NCI-H510A treated with DMSO at 0.1 percent for 48 hours (cell line): ENCODE measurements at regions not wholly inside any gene's neighbourhood (a gene's known extent, or its start where the extent isn't known, plus 50 kb on each side); places are given as distances from the start of the nearest gene placed in this dataset.

Experiments
- DNase-seq: peaks from one replicate; lab custom pipeline; 2025; lab: John Stamatoyannopoulos, UW

DNA sequence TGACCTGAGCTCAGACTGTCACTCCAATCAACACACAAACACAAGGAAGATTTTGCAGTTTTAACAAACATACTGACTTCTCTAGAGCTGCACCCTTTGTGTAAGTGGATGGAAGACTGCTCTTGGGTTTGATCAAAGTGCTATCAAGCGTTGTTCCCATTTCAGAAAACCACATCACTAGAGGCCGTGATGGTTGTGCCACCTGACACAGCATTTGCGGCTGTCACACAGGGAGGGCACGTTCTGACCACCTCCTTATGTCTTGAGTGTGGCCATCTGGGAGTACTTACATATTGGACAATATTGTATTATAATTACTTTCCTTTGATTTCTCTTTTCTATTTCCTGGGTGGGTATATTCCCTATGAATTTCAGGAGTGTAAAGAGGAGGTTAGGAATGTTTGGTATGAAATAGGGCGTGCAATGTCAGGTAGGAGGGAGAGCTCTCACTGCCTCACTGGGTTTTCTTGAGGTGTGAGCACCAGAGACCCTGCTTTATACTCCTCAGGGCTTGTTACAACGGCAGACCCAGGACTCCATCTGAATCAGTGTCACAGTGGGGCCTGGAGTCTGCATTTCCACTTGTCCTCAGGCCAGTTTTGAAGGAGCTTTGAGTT lies 74.3 kb downstream of the SYNE3 start:
- DNase-seq: no peak

DNA sequence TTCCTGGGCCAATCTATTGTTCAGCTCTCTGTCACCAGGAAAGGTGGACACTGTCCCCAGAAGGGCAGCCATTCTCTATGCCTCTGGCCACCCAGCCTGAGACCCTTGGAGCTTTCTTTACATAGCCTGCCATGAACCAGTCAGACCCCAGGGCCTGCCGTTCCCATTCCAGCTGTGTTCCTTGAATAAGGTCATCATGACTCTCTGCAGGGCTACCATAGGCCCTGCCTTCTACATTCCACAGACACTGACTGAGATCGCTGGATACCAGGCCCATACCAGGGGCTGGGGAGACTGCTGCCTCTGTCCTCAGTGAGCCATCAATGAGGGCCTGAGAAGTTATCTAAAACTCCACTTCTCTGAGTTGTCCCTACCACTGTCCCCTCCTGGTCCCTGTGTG lies 75.5 kb downstream of the SYNE3 start:
- DNase-seq: no peak

DNA sequence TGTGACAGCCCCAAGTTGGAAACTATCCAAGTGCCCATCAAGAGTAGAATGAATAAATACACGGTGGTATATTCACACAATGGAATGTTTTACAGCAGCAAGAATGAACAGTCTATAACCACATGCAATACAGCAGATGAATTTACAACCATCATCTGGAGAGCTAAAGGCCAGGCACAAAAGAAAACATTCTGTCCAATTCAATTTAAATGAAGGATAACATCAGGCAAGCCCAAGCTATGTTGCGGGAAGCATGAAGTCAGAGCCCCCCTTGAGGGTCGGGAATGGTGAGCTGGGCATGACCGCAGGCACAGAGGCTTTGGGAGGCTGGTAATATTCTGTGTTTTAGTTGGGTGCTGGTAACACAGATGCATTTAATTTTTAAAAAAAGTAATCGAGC lies 76.0 kb downstream of the SYNE3 start:
- DNase-seq: no peak

DNA sequence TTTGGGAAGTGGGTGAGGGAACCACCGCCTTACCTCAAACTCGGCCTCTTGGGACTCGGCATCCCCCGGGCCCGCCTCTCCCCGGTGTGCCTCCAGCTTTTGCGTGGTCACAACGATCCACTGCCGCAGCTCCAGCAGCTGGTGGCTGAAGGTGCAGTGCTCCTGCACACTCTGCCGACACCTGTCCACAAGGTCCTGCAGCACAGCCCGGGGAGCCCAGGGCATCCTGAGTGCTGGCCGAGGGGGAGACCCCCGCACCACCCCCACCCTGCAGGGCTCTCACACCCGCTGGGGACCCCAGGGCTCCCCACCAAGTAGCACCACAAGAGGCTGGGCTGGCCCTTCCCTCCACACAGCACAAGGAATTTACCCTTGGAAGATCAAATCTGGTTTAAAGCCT lies 76.6 kb downstream of the SYNE3 start:
- no peak for DNase-seq

- no peak for DNase-seq
These were observed 78.7 kb downstream of the SYNE3 start for GRCh38 chr14:95437715-95438114.

DNA sequence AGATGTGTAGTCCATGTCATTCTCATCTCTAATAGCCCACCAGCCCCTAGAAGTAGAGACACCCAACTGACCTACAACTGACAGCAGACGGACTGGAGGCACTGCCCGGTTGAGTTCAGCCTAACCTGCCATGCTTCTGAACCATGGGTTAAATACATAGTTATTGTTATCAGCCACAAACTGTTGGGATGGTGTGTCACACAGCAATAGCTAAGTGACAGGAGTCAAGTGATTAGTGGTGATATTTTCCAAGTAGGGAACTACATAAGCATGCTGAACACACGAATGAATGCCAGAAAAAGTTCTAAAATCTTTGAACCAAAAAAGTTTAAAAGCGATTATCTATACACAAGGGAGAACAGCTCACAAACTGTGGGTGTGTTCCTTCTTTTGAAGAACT lies 80.1 kb downstream of the SYNE3 start:
- no peak for DNase-seq

DNA sequence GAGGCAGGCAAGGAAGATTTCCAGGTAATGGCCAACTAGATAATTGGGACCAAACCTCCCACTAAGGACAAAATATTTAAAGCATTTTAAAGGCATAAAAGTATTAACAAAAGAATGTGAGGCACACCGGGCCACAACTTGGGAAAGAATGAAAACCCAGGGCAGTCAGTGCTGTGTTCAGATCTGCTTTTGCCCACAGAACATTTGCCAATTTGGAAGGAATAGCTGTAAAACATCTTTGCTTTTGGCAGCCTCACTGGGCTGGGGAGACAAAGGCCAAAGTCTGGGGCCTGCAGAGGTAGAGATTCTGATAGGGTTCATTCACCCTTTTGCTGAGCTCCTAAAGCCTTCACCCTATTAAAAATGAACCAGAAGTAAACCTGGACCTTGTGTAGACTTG lies 82.3 kb downstream of the SYNE3 start:
- no peak for DNase-seq

DNA sequence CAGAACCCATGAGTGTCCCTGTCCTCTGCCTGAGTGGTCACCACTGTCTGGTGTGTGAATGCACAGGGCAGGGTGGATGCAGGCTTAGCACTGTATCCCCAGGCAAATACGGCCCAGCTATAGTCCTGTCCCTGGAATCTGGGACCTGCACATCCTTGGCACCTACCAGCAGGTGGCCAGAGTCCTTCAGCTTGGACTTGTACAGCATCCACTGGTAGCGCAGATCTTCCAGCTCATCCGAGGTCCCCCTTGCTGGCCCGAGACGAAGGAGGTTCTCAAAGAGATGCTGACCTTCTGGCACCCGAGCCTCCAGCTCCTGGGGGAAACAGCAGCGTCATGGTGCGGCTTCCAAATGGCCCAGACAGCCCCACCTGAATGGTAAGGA lies 83.4 kb downstream of the SYNE3 start:
- no peak for DNase-seq

DNA sequence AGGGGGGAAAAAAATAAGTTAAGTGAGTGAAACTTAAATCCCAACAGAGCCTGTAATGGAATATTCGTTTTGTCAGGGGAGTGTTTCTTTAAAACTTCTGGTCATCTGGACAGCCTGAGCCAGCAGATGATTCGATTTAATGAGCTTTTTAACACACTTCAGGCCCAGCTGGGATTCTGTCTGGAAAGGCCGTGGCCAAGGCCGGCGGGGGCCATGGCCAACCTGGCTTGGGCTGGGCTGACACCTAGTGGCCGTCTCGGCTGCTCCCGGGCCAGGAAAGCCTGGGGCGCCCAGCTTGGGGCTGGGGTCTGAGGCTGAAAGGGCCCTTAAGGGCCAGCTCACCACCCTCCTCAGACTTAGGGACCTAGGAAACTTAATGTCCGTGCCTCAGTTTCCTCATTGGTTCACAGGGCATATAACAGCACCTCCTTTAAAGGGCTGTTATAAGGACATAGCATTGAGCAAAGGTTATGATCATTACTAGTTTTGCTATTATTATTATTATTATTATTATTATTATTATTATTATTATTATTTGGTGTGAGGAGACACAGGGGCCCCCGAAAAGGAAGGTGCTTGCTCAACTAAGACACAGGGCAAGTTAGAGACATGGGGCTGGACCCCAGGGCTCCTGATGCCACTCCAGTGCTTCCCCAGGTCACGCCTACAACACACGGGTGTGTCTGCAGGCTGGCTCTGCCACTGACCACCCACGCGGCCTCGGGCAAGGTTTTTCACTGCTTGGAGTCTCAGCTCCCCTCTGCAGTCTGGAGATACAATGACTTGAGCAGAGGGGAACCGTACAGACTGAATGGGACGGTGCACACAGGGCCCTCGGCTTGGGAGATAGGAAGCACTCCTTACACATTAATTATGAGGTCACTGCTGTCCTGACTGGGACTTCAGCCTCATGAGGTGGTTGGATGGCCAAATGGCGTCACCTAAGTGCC lies 84.0 kb downstream of the SYNE3 start:
- DNase-seq: peak; percentile 36

DNA sequence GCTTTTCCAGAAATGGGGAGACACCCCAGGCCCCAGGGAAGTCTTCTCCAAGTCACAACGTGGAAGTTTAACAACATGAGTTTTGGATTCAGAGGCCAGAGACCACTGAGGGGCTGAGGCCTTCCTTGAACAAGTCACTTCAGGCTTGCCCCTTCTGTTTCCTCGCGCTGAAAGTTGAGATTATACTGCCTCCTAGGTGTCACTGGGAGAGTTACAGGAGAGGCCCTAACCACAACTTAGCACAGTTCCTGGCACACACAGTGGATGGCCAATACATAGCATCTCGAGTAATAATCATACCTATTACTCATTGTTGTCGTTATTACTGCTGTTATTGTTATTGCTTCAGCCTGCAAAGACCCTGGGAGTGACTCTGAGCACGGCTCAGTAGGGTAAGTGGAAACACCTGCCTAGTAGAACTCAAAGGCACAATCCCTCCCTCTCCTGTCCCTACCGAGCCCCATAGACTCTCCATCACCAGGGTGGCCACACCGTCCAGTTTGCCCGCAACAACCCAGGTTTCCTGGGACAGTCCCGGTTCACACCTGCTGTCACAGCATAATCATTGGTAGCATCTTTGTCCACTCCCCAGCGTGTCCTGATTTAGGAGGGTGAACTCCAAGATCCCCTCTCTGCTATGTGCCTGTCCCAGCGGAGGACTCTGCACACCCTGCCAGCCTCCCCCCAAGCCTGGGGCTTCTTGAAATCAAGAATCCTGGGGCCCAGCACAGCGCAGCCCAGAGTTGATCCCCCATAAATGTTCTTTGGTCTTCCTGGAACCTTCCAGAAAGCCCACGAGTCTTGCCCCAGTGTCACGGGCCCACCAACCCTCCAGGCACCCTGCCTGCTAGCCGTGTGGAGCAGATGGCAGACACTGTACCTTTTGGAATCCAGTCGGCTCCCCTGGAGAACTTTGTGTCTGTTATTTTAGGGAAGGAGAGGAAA lies 85.0 kb downstream of the SYNE3 start:
- no peak for DNase-seq

DNA sequence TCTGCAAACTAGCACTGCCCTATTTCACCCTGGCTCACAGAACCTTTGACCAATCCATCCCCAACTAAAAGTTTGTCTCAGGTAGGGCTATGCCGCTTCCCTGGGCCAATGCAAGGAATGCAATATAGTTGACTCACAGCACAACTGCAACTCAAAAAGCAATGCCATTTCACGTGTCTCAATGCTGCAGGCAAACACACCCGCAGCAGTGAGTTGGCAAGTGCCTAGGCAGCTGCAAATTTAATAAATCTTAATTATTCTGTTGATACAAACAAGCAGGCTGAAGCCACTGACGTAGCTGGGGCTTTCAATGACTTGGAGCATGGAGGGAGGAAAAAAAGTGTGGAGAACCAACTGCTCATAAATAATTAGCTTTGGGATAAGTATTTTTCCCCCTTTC lies 87.9 kb downstream of the SYNE3 start:
- DNase-seq: no peak

- no peak for DNase-seq
These were observed 90.4 kb downstream of the SYNE3 start for GRCh38 chr14:95426116-95426475.

GRCh38 chr14:95425369-95426115 lies 90.9 kb downstream of the SYNE3 start:
- no peak for DNase-seq

GRCh38 chr14:95424529-95424928 lies 91.9 kb downstream of the SYNE3 start:
- no peak for DNase-seq

- no peak for DNase-seq
These were observed 94.7 kb downstream of the SYNE3 start for GRCh38 chr14:95421741-95422140.

DNA sequence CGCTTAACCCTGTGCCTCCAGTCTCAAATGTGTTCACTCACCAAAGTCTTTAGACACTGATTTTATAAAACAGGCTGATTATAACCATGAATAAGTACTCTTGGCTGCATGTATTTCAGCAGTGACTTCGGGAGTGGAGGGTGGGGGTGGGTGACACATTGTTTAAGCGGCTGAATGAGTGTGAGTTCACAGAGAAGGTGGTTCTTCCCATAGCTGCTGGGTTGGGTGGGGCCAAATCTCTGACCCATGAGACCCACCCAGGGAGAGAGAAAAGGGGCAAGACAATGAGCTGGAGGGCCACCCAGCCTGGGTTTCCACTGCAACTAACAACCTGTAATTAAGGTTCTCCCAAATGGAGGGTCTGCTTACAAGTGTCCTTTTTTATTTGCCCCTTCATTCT lies 96.4 kb downstream of the SYNE3 start:
- DNase-seq: no peak

DNA sequence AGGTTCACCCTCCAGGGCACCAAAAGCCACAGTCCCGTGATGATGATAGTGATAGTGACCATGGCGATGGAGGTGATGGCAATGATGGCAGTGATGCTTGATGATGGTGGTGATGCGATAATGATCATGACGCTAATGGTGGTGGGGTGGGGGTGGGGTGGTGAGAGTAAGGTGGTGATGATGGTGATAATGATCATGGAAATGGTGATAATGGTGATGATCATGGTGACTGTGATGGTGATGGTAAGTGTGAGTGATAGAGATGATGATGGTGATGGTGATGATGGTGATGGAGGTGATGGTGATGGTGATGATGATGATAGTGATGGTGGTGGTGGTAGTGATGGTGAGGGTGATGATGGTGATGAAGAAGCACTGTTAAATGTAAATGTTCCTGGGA lies 96.9 kb downstream of the SYNE3 start:
- DNase-seq: no peak

DNA sequence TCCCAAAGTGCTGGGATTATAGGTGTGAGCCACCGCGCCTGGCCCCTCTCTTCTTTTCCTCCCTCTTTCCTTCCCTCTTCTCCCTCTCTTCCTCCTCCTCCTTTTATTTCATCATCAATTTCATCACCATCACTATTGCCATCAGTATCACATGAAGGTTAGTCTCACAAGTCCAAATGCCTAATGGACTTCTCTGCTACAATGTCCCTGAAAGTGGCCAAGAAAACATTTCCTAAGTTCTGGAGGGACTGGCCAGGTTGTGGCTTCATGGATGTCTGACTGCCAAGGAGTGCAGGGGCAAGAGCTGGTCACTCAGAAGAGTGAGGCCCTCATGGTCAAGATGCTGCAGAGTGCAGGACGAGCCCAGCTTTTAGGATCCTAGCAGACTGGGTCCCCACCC lies 97.6 kb downstream of the SYNE3 start:
- no peak for DNase-seq

DNA sequence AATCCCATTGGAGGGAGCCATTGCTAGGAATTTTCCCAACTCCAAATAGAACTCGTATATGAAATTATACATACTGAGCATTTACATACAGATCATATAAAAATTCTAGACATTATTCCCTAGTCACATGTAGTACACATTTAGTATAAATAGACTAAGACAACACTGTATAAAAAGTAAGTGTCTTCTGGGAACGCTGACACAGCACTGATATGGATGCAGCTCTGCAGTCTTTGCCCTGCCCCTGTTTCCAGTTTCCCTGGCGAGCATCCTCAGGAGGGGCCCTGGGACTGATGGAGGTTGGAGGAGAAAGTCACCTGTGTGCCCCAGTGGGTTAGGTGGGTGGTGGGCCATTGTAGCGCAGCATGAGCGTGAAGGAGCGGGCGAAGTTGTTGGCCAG lies 97.8 kb upstream of the CLMN start:
- DNase-seq: no peak

- DNase-seq: no peak
These were observed 96.3 kb upstream of the CLMN start for GRCh38 chr14:95415993-95416392.

DNA sequence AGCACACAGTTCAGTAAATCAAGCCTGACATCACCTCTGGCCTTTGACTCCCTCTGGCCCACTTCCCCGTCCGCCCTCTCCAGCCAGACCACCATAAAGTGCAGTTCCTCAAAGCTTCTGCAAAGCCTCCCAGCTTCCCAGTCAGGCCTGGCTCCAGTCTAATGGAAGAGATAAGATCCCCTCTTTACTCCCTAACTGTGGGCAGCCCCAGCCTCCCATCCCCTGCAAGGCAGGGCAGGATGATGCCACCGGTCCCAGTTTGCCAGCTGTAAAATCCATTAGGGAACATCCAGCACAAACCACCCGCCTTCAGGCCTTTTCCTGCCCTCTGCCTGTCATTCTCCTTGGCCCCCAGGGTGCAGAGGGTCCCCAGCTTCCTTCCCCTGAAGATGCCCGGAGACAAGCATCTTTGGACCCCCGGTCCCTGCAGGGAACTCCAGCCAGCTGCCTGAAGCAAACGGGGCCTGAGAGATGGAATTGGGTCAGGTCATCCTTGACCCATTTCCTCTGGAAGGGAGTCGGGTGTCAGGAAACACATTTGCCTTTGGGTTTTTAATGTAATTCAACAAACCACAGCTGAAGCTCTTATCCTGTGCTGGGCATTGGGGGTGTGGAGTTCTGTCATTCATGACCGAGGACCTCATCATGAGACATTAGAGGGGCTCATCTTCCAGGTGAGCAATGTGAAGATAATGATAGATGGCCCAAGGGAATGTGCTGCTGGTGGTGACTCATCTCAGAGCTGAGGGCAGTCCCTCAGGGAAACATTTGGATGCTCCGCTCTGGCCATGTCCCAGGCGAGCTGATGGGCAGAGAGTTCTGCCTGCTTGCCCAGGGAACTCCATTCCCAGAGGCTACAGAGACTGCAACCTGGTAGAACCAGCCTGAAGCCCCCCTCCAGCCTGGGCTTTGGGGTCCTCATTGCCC lies 93.8 kb upstream of the CLMN start:
- no peak for DNase-seq
